GM18907 (cell line): ENCODE measurements at regions not wholly inside any gene's neighbourhood (a gene's known extent, or its start where the extent isn't known, plus 50 kb on each side); places are given as distances from the start of the nearest gene placed in this dataset.

ENCODE experiments used
- ATAC-seq: cut with Tn5 transposase; IDR thresholded peaks from one replicate; pipeline ENCODE4 v1.9.1; 2021; ENCODE audit warnings: mild to moderate bottlenecking, moderate library complexity; ENCODE audit not compliant: unreplicated experiment

DNA sequence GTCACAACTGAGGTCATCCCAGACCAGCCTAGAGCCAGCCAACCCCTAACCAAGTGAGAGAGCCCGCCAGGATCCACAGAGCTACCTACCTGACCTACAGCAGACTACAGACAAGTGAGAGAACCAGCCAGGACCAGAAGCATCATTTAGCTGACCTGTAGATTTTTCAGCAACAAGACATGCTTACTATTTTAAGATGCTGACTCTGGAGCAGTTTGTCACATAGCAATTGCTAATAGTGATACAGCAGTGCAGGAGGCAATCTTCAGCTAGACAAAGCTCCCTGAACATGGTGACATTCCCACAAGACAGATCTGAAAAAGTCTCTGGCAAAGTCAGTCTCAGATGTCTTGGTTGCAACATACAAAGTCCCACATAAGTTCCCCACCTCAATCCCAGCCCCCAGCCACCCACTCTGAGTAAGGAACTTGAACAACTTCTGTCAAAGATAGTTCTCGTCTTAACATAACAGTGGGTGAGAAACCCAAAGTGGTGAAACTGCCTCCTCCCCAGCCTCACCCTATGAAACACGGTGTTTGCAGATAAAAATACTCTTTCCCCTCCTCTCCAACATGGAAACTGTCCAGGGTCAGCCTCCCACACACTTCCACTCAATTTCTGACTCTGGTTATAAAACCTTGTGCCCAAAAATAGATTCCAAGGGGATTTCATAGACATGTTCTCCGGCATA lies 120.3 kb upstream of the SLC6A11 start:
- ATAC-seq = no peak

DNA sequence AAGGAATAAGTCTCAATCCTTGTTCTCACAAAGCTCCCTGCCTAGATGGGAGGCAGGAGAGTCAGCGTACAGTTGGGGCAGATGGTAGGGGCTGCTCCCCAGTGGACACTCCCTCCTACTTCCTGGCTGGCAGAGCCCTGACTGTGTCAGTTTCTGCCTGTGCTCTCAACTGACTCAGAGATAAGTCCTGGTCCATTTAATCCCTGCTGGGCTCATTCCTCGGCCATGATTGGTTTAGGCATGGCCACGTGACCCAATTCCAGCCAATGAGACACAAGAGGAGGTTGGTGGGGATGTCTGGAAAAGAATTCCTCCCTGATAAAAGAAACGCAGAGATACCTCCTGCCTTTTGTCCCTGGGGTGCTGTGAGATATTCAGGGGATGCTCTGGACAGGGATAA lies 118.1 kb upstream of the SLC6A11 start:
- ATAC-seq = no peak

DNA sequence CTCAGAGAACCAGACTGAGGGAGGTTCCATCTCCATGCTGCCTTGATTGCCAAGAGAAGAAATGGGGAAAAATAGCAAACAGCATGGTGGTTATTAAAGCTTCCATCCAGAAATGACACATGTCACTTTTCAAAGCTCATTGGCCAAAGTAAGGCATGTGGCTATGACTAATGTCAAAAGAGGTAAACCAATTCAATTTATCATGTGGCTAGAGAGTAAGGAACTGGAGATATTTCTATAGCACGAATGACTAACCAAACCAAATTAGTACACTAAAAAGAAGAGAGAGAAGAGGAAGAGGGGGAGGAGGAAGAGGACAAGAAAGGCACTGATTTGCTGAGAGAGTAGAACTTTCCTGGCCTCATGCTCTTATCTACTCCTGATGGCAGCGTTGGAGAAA lies 115.2 kb upstream of the SLC6A11 start:
- ATAC-seq = no peak

DNA sequence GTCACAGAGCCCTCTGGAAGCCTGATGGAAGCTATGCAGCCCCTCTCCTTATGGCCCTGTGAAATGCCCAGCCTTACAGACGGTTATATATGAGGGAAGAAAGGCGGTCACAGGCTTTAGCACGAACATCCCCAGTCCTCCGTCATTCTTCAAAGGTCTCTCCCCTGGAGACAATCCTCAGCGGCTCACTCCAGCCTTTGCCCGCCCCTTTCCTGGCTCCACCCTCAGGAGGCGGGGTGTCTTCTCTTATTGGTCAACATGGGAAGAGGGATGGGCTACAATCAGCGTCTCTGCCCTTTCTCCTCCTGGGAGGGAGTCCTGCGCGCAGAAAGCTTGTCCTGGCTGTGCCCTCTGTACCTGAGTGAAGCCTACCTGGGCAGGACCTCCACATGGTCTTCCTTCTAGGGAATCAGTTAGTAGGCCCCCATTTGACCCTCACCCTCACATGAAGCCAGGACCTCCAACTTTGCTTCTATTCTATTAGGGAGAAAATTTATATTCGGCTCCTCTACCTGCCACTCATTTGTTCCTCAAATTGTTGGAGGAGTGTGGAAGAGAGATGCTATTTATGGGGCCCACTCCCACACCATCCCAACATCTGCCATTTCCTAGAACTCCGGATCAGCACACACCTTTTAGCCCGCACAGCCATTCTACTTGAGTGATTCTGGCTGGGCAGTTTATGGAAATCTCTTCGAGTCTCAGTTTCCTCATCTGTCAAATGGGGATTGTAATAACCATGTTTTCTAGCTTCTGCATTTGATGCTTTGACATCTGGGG lies 112.9 kb upstream of the SLC6A11 start:
- no peak for ATAC-seq

DNA sequence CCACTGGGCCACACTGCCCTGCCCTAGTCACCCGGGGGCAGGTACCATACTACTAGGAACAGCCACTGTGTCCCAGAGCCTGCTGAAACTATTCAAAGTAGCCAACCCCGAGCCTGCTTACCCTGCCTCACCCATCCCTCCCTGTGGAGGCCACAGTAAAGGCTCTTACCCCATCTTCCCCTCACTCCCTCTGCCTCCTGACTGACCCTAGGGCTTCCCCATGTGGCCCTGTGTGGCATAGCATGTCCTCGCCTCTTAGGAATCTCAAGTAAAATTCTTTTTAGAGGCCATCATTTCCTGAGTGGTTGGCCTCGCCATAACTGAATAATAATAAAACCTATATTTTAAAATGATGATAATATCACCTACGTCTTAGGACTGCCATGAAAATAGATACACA lies 112.2 kb upstream of the SLC6A11 start:
- ATAC-seq = no peak

DNA sequence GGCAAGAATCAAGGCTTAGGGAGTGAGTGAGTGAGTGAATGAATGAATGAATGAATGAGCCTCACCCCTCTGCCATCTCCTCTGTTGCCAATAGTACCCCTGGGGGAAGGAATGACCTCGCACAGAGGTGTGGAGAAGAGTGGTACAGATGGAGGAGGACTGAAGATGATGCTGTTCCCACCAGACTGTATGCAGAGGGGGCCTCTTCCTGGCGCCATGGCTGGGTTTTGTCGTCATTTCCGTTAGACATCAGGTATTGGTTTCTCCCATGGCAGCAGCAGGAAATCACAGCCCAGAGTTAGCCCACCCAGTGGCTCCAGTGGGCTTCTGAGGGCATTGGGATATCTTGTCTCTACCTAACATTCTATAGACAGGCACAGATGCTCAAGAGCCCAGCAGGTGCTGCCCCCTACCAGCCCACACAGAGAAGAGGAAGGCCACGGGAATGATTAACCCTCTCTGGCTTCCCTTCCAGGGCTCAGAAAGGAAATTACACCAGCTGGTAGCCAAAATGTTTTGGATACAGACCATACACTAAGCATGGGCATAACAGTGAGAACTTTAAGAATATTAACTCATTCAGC lies 109.8 kb upstream of the SLC6A11 start:
- no peak for ATAC-seq

DNA sequence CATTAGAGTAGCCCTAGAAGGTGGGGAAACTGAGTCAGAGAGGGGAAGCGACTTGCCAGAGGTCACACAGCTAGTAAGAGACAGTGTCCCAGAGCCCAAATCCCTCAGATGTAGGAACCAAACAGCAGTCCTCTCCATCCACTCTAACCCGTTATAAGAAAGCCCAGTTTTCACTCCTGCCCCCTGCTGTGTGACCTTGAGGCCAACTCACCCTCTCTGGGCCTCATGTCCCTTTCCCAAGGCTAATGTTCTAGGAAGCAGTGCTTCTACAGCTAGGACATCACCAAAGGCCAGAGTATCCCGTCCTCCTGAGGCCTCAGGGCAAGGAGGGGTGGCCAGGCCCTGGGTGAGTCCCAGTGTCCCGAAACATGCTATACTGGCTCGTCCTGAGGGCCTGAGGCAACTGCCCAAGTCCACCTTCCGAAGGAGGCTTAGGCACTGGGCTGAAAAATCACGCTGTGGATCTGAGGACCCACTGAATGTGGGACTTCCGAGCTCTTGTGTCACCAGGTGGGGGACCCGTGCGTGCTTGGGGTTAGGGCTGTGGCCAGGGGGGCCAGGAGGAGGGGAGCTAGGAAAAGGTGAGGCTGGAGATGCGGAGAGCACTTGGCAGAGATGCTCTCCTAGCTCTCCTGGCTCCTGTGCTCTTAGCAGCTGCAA lies 109.2 kb upstream of the SLC6A11 start:
- ATAC-seq = no peak

DNA sequence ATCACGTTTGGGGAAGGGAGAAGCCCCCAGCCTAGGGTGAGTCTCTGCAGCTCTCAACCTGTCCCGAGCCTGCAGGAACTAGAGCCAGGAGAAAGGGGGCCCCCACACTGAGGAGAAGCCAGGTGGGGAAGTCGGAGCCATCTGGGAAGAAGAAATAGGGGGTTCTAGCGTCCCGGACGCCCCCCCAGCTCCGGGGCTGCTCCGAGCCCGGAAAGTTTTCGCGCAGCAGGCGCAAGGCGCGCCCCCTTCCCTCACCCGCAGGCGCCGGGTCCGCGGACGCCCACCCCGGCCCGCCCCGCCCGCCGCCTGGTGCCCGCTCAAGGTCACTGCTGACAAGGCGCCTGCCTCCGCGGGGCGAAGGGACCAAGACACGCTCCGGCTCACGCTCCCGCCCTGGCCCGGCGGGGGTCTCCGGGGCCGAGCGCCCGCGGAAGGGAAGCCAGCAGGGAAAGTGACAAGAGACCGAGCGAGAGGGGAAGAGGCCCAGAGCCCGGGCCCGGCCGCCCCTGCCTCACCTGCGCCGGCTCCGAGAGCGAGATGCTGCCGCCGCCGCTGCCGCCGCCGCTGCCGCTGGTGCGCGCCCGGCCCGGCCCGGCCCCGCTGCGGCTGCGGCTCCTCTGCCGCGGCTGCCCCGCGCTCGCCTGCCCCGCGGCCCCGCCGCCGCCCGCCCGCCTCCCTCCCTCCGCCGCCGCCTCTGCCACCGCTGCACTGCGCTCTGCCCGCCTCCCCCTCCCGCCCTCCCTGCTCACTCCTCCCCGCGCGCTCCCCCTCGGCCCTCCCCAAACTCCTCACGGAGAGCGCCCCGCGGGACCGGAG lies 108.4 kb upstream of the SLC6A11 start:
- ATAC-seq = no peak

DNA sequence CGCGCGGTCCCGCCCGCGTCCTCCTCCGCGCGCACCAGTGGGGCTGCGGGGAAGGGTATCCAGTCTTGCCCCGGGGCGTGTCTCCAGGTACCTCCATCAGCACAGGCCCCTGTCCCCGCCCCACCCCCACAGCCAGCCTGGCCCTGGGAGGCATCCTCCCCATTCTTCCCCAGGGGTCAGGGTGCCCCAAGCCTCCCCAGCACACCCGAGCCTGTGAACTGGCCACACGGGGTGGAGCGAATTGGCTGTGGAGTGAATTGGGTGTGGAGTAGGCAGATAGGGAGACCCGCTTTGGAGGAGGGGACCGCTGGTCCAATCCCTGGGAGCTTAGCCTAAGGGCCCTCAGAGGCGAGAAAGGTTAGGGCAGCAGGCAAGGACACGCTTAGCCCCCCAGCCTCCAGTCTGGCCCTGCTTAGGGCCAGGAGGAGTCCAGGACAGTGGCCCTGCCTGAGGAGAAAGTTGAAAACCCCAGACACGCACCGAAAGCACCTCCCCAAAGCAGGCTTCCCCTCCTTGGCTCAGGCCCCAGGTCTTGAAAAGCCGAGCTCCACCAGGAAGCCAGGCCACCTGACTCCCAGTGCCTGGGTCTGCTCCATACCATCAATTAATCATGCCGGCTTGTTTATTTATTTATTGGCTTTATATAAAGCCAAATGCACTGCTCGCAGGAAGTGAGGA lies 107.7 kb upstream of the SLC6A11 start:
- ATAC-seq = no peak

DNA sequence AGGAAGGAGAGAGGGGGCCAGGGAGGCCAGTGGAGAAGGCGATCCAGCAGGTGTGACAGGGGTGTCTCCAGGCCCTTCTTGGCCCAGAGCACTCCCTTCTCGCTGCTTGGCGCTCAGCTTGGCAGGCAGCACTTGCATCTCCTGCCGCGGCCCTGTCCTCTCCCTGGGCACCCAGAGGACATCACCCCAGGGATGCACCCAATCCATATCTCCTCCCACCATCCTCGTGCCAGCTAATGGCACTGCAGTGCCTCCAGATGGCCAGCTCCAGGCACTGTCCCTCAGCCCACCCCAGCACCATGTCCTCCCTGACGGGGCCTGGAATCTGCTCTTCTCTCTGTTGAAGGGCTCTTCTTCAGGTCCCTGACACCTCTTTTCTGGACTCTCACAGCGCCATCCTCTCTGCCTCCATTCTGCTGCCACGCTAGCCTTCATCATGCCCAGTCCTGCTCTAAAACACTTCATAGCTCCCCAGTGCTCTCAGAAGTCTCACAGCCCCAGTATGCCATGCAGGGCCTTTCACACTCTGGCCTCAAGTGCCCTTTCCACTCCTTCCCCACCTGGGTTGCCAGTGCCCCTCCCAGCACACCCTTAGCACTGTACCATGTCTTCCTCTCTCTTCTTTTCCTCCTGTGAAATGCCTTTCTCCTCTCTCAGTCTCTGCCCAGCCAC lies 106.8 kb upstream of the SLC6A11 start:
- ATAC-seq = no peak

DNA sequence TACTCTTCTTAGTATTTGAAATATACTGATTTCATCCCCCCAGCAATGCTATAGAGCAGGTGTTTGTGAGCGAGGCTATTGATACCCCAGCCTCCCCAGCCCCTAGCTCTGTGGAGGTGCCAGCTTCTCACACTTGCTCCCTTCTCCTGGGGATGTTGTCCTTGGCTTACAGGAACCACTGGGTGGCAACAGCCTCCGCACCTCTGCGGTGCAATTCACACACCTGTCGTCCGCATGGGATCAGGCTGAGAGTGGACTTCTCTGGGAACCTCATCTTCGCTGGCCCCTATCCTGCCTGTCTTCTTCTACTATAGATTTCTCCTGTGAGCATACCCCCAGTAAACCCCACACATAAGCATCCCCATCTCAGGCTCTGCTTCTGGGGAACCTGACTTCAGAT lies 103.9 kb upstream of the SLC6A11 start:
- ATAC-seq = no peak

DNA sequence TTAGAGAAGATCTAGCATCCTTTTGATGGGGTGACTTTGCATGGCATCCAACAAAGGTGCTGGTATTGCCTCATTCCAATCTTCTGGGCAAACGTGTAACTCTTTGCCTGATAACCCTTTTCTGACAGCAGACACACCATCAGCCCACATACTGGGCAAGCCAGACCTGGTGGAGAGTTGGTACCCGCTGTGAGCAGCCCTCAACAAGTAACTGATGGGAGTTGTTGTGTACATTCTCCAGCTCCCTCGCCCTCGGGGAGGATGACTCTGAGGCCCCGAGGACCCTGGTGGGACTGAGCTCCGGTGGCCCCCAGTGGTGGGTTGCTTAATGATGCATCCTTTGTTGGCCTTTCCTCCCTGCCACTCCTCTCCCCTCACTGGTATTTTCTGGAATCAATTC lies 102.4 kb upstream of the SLC6A11 start:
- ATAC-seq = no peak

DNA sequence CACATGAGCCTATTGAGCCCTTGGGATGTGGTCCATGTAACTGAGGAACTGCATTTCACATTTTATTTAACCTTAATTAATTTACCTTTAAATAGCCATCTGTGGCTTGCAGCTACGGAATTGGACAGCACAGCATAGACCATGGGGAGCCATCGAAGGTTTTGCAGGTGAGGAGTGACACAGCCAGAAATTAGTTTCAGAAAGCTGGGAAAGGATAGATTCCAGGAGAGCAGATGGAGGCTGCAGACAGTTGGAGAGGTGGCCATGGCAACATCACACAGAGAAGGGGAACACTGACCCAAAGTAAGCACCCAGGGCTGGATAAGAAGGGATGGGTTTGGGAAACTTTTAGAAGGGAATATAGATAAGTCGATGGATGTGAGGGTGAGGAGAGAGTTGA lies 100.1 kb upstream of the SLC6A11 start:
- no peak for ATAC-seq

DNA sequence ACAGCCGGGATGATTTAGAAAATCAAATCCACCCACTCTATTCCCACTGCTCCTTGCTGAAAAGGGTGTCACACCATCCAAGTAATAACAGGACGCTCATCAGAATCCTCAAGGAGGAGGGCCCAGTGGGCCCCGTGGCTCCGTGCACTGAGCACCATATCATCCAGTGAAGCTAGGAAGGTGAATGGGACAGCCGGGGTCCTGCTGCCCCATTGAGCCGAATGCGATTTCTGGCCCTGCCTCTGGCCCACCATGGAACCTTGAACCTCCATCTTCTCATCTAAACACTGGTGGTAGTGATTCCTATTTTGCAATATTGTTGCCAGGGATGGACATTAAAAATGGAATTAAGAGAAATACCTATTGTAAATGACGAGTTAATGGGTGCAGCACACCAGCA lies 99.1 kb upstream of the SLC6A11 start:
- ATAC-seq = no peak

DNA sequence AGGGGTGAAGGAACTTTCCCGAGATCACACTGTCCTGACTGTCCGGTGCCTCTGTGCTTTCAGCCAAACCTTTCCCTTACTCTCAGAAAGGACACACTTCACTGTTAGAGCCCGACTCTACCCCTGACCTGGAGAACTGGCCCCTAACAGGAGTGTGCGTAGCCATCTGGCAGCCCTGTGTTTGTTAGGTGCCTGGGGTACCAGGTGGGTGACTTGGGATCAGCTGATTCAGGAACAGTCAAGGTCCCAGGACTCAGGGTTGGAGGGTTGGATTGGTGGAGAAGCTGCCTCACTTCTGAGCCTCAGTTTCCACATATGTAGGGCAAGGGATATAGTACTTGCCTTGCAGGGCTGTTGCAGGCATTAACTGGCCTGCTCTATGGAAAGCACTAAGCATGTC lies 98.3 kb upstream of the SLC6A11 start:
- no peak for ATAC-seq

DNA sequence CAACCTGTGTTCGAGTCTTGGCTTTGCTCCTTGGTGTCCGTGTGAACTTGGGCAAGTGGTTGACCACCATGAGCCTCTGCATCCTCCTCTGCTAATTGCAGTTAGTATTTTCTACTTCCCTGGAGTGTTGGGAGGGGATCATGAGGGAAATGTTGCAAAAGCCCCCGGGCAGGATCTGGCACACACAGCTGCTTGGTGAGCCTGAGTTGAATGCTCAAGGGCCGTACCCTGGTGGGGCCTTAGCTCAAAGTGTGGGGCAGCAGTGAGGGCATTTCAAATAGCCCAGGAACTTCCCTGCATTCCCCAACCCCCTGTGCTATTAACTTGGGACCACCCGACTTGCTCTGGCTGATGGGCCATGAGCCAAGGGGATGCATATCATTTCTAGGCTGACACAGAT lies 94.9 kb upstream of the SLC6A11 start:
- no peak for ATAC-seq

DNA sequence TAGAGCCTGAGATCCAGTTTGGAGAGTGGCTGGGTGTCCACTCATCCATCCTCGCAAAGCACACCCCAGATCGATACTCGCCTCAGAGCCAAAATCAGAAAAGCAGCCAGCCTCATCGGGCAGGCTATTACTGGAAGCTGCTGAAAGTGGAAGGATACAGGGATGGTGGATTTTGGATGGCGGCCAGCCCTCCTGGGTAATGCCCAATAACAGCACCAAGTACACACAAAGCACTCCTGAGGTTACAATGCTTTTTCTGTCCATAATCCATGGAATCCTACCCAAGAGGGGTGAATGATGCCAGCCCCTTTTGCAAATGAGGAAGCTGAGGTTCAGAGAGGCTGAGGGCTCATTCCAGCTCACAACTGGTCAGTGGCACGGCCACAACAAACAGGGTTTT lies 93.1 kb upstream of the SLC6A11 start:
- no peak for ATAC-seq

DNA sequence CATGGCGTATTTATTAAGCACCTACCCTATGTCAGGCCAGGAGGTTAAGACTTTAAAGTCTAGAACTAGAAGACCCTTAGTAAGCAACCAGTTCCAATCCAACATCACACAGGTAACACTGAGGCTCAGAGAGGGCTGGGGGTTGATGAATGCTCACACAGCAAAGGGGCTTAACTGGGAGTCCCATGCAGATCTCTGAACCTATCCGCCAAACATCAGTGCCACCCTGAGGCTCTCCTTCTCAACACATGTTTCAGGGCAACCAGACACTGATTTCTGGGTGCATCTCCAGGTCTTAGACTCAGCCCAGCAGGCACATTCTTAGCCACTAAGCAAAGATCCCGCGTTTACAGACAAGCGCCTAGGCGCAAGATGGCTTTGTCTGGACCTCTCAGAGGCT lies 92.0 kb upstream of the SLC6A11 start:
- no peak for ATAC-seq

DNA sequence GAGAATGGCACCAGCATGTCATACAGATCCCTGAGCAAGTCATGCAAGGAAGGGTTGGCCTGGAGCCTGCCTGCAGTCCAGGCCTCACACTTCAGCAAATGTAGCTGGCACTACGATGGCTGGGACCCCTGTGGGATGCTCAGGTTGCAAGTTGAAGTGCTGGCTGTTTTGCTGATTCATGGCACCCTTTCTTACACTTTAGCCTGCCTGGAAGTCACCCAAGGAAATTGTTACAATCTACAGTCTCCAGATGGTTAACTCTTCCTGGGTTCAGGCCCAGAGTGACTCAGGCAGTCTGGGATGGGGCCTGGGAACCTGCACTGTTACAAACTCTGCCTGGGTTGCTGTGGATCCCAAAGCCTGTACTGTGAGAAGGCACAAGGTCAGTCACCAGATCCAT lies 91.0 kb upstream of the SLC6A11 start:
- ATAC-seq = no peak

DNA sequence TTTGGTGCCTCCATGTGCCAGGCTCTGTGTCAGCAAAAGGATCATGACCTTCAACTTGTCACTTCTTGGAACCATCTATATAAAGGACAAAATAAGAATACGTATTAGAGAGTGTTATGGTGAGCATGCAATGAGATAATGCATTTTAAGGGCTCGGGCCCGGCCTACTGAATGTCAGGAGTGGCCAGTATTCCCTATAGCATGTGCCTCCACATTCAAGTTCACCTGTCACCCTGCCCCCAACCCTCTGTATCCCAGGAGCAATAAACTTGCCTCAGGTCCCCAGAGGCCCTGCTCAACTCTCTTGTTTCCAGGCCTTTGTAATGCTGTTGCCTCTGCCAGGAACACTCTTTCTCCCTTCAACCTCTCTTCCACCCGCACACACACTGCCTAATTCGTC lies 90.2 kb upstream of the SLC6A11 start:
- ATAC-seq = no peak
